GM18861 (cell line): ENCODE measurements at regions not wholly inside any gene's neighbourhood (a gene's known extent, or its start where the extent isn't known, plus 50 kb on each side); places are given as distances from the start of the nearest gene placed in this dataset.

Source experiments
- ATAC-seq: cut with Tn5 transposase; IDR thresholded peaks from one replicate; pipeline ENCODE4 v1.9.1; 2021; ENCODE audit not compliant: unreplicated experiment

DNA sequence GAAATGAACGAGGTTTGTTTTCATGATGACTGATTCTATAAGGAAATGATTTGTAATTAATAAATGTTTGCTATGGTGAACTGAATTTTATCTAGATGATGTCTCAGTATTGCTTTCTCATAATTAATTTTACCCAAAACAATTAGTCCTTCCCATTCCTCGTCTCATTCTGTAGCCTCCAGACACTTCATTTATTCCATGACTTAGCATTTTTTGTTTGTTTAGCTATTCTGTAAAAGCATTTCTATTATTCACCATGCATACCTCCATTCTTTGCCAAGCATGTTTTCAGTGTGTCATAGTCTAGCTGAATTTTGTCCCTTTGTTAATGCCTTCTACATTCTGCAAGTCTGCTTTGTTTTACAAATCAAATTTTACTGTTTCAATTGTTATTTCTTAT lies 137.4 kb upstream of the RPL10L start:
- no peak for ATAC-seq

DNA sequence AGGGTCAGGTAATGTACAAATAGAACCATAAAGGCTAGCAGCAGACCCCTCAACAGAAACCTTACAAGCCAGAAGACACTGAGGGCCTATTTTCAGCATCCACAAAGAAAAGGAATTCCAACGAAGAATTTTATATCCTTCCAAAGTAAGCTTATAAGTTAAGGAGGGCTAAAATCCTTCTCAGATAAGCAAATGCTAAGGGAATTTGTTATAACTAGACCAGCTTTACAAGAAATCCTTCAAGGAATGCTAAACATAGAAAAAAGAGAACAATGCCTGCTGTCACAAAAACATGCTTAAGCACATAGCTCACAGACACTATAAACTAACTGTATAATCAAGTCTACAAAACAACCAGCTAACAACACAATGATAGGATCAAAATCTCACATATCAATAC lies 130.7 kb upstream of the RPL10L start:
- no peak for ATAC-seq

DNA sequence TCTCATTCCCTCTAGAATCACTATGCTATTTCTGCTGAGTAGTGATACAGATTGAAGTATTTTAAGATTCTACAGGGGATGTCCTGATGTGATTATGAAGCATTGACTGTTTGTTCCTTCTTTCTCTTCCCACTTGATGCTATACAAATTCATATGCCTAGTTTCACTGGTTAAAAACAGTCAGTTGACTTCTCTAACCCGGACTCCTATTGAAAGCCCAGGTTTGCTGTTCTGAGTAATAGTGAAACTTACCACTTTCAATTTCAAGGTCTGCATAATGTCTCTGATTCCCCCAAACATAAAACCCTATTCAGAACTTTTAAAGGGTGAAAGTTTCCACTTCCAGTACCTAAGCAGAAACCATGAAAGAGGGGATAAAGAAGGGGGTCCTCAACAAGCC lies 117.7 kb upstream of the RPL10L start:
- peak; percentile 99 for ATAC-seq

GRCh38 chr14:46747001-46747652 lies 95.5 kb upstream of the RPL10L start:
- no peak for ATAC-seq

GRCh38 chr14:46734286-46734685 lies 82.7 kb upstream of the RPL10L start:
- no peak for ATAC-seq

DNA sequence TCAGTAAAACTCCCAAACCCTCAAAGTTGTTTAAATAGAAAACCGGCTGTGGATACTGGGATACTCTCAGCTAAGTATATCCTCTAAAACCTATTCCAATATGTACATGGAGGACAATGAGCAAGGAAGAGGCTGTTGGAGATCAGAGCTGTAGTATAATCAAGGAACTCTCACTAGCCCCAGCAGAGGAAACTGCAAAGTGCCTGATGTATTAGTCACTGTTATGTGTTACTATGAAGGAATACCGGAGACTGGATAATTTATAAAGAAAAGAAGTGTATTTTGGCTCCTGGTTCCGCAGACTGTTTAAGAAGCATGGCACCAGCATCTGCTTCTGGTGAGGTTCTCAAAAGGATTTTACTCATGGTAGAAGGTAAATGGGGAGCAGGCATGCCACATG lies 65.6 kb upstream of the RPL10L start:
- ATAC-seq = no peak
